Activated T-cell treated with anti-CD3 and anti-CD28 coated beads, Interleukin-2, amount 50 U/mL, for 1 hour (primary cell): ENCODE measurements at regions not wholly inside any gene's neighbourhood (a gene's known extent, or its start where the extent isn't known, plus 50 kb on each side); places are given as distances from the start of the nearest gene placed in this dataset.

Experiments
- DNase-seq: peaks from one replicate; pipeline ENCODE4 v3.0.0-alpha.2; 2020

DNA sequence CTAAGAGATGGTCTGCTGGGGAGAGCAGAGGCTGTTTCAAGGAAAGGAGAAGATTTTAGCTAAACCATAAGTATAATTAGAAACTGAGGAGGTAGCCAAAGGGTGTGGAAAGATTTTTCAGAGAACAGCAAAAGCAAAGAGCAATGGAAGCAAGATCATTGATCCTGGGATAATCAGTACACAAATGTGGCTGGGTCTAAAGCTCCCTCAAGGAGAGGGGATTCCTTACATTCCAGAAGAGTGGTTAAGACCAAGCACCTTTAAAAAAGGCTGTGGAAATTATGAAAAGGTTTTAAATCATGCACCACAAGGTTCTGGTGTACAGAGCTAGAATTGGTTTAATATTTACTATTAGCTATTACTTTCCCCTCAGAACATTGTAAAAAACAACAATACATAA, 246.0 kb upstream of the UBE2E3 start:
- DNase-seq = no peak

DNA sequence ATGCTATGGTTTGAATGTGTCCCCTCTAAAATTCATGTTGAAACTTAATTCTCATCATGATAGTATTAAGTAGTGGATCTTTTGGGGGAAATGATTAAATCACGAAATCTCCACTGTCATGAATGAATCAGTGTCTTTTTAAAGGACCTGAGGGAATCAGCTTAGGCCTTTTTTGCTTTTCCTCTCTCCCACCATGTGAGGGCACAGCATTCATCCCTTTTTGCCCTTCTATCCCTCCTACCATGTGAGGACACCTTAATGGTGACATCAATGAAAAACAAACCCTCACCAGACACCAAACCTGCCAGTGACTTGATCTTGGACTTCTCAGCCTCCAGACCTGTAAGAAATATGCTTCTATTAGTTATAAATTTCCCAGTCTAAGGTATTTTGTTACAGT, 247.1 kb upstream of the UBE2E3 start:
- no peak for DNase-seq

GRCh38 chr2:180732337-180732736, 248.1 kb upstream of the UBE2E3 start:
- DNase-seq = no peak

- no peak for DNase-seq
Measured at GRCh38 chr2:180730976-180731375, 249.4 kb upstream of the UBE2E3 start.

DNA sequence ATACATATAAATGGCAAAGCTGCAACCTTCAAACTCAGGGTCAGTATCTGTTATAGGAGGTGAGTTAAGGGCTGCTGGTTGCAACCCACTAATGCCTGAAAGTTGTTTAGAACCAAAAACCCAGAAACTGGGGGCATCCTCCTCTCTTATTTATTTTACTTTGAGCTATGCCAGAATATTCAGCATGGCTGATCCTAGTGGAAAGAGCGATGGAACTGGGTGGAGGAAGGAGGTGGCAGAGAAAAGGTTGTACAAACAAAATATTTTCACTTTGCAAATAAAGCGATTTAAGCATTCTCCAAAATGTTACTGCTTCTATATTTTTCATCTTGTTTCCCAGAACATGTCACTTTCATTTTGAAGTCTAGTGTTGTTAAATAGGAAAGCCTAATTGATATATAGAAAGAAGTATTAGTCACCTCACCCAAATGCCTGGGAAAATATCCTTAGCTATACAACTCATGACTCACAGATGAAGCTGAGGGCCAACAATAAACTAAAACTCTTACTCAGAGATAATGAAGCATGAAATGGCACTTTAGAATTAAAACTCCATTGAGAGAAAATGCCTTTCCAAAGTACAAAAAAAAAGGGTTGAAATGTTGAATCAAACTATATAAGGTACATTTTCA, 251.4 kb upstream of the UBE2E3 start:
- DNase-seq = no peak

DNA sequence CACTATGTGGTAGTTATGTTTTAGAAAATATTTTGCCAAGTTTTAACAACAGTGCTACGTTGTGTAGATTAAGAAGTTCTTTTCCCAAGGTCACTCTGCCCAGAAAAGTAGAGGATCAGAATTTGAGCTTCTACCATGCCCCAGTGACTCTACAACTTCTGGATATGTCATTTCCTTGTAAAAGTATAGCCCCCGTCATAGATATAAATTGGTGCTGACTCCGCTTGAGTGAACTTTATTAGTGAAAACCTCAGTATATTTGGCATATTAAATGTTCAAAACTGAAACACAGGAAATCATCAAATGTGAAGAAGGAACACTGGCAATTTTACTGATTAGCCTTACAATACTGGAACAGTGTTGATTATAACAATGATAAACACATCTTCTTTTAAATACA, 256.7 kb upstream of the UBE2E3 start:
- no peak for DNase-seq

GRCh38 chr2:180722551-180723239, 257.7 kb upstream of the UBE2E3 start:
- no peak for DNase-seq

GRCh38 chr2:180720829-180721228, 259.6 kb upstream of the UBE2E3 start:
- no peak for DNase-seq

DNA sequence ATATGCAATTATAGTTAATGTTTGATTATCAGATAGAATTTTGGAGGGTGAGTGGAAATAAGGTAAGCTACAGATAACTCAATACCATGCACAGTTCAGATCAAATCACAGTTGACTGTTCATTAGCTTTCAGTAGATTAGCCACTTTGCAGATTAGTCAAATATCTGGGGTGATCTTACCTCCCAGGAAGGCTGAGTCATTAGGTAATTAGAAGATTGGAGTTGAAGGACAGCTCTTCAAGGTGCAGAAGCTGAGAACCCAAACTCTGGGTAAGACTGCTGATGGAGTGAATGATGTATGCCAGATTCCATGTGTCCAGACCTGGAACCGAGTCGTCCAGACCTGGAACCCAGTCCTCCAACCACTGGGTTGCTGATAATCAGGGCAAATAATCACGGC, 262.8 kb upstream of the UBE2E3 start:
- no peak for DNase-seq

DNA sequence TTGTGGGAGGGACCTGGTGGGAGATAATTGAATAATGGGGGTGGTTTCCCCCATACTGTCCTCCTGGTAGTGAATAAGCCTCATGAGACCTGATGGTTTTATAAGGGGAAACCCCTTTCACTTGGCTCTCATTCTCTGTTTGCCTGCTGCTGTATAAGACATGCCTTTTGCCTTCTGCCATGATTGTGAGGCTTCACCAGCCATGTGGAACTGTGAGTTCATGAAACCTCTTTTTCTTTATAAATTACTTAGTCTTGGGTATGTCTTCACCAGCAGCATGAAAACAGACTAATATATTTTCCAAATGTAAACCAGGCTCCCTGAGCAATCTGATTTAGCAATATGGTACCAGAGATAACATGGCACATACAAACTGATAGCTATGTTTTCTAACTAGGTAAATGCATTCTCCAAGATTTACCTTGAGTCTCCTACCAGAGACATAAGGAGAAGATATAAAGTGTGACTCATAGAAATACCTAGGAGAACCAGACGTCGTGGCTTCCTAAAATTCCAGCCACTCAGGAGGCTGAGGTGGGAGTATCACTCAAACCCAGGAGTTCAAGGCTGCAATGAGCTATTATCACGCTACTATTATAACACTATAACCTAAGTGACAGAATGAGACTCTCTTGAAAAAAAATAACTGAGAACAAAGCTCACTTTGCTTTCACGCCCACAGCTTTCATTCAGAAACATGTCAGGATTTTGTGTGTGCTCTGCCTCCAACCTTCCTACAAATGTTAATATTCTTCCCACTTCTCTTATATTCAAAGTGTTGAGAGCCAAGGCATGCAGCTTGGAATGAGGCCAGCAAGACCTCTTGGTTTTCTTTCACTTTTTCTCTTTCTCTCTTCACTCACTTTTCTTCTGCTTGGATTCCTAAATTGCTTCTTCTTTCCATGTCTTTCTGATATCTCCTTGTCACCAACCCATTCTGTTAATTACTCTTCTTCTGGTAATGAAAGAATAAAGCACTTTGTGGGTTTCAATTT, 263.9 kb upstream of the UBE2E3 start:
- DNase-seq = no peak

DNA sequence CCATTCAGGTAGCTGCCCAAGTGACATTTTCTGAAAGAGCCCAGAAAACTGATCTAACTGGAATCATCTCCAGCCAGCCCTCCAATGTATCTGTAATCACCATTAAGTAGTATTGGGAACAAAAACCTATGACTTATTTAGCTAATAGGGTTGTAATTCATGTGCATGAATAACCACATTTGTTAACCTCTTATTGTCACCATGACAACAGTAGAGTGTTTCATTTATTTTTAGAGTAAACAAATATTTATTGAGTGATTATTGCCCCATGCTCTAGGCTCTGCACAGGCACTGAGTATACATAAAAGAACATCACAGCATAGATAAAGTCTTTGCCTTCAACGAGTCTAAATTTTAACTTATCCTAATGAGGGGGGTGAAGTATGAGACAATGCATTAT, 265.4 kb upstream of the UBE2E3 start:
- no peak for DNase-seq

DNA sequence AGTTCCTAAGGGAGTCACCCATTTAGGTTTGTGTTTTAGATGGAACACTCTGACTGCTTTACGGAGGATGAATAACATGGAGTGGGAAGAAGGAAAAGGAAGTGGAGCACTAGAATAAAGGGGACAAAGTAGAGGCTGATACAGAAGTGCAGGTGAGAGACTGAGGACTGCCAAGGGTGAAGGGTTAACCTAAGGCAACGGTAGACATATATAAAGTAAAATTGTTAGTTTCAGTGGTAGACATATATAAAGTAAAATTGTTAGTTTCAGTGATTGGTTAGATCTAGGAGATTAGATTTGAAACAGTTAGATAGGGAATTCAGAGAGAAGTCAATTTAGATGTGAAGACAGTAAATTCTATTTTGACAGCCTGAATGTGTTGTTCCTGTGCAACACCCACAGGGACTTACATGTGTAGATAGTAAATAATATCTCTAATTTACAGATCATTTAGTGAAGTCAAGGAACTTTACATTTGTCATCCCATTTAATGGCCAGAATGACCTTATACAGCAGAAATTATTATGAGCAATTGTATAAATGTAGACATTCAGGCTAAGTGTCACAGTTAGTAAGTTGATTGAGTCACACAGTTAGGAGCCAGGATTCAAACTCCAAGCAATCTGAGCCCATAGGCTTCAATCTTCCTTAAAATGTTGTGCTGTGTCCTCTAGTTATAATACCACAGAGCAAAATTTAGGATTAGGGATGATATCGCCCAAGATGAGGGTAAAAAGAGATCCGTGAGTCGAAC, 270.8 kb upstream of the UBE2E3 start:
- no peak for DNase-seq

DNA sequence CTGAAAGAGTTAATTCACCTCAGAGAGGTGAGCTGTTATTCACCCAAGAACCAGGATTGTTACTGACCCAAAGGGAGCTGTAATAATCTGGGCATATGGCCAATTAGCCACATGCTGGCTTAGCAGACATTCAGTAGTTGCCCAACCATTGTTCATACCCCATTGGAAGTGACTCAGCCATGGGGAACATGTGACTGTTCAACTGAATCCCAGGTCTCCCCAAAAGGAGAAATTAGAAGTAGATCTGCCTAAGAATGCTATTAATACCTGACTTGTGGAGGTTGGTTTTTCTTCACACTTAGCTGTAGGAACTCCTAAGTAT, 272.6 kb upstream of the UBE2E3 start:
- no peak for DNase-seq

GRCh38 chr2:180707175-180707883, 273.1 kb upstream of the UBE2E3 start:
- no peak for DNase-seq

DNA sequence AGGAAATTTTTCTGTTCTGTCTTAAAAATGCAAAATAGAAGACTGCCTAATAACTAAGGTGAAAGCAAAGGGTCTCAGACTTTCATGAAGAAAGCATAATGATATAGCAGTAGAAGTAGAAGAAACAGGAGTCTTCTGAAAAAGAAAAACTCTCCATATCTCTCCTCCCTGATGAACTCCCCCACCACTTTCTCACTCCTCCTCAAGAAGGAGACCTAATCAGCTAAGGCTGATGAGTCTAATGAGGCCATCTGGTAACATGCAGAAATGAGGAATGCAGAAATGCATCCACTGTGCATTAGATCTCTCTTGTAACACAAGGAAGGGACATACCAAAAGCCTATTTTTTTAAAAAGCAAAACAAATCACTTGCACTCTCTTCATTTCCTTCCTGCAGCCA, 273.7 kb upstream of the UBE2E3 start:
- no peak for DNase-seq

GRCh38 chr2:180705551-180705950, 274.9 kb upstream of the UBE2E3 start:
- DNase-seq = no peak

- DNase-seq = no peak
Measured at GRCh38 chr2:180705122-180705521, 275.3 kb upstream of the UBE2E3 start.

GRCh38 chr2:180699657-180700361, 280.6 kb upstream of the UBE2E3 start:
- no peak for DNase-seq

- DNase-seq = no peak
Measured at GRCh38 chr2:180698668-180699067, 281.7 kb upstream of the UBE2E3 start.

GRCh38 chr2:180695586-180696401, 284.6 kb upstream of the UBE2E3 start:
- no peak for DNase-seq
